ENCODE measurements at regions not wholly inside any gene's neighbourhood (a gene's known extent, or its start where the extent isn't known, plus 50 kb on each side); places are given as distances from the start of the nearest gene placed in this dataset.
A peak's percentile ranks its signal among the peaks of the same experiment; 100 is the strongest.

- TF ChIP-seq REPIN1 (CRISPR knock-in tag; IDR thresholded peaks at IDR 0.05; ENCODE audit: borderline replicate concordance, low read depth) (peak; percentile 29; the same call in 1 of the 2 replicates), ZNF790 (CRISPR knock-in tag; IDR thresholded peaks at IDR 0.05; ENCODE audit: borderline replicate concordance) (no peak), ZNF816 (CRISPR knock-in tag; IDR thresholded peaks at IDR 0.05; ENCODE audit: borderline replicate concordance) (0 out of 2 replicates have a peak, but pooled peaks have one; percentile 13), HNRNPUL1 (IDR thresholded peaks at IDR 0.05; ENCODE audit: low read depth, low read length) (no peak), ZKSCAN5 (CRISPR knock-in tag; IDR thresholded peaks at IDR 0.05) (no peak), KLF9 (CRISPR knock-in tag; IDR thresholded peaks at IDR 0.05; ENCODE audit: low read depth) (0 out of 2 replicates have a peak, but pooled peaks have one; percentile 72), GLMP (CRISPR knock-in tag; IDR thresholded peaks at IDR 0.05; ENCODE audit: borderline replicate concordance) (no peak), KDM1A (CRISPR knock-in tag; IDR thresholded peaks at IDR 0.05) (0 out of 2 replicates have a peak, but pooled peaks have one; percentile 29), CBFB (CRISPR knock-in tag; IDR thresholded peaks at IDR 0.05) (0 out of 2 replicates have a peak, but pooled peaks have one; percentile 47), ZNF546 (CRISPR knock-in tag; conservative IDR thresholded peaks at IDR 0.05) (no peak), BHLHE40 (IDR thresholded peaks at IDR 0.05; ENCODE audit: low read length) (no peak), ZNF572 (CRISPR knock-in tag; IDR thresholded peaks at IDR 0.05) (no peak), ZFP36L1 (CRISPR knock-in tag; IDR thresholded peaks at IDR 0.05) (peak; percentile 79; the same call in 1 of the 2 replicates), TOPORS (CRISPR knock-in tag; IDR thresholded peaks at IDR 0.05) (no peak), IRF9 (CRISPR knock-in tag; IDR thresholded peaks at IDR 0.05; ENCODE audit: borderline replicate concordance) (no peak), ZEB1 (IDR thresholded peaks at IDR 0.05; ENCODE audit: insufficient replicate concordance, low read depth) (peak; percentile 57), ZNF691 (CRISPR knock-in tag; IDR thresholded peaks at IDR 0.05; ENCODE audit: borderline replicate concordance, low read depth) (no peak), MXD3 (CRISPR knock-in tag; IDR thresholded peaks at IDR 0.05) (no peak), CREM (IDR thresholded peaks at IDR 0.05) (peak; percentile 82), CREM (CRISPR knock-in tag; IDR thresholded peaks at IDR 0.05) (no peak), GATAD2A (CRISPR knock-in tag; IDR thresholded peaks at IDR 0.05) (peak; percentile 84)
- TF ChIP-seq, protein P1, sequence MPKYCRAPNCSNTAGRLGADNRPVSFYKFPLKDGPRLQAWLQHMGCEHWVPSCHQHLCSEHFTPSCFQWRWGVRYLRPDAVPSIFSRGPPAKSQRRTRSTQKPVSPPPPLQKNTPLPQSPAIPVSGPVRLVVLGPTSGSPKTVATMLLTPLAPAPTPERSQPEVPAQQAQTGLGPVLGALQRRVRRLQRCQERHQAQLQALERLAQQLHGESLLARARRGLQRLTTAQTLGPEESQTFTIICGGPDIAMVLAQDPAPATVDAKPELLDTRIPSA (CRISPR knock-in tag; IDR thresholded peaks at IDR 0.05; ENCODE audit: borderline replicate concordance) = no peak
- TF ChIP-seq, protein P2, sequence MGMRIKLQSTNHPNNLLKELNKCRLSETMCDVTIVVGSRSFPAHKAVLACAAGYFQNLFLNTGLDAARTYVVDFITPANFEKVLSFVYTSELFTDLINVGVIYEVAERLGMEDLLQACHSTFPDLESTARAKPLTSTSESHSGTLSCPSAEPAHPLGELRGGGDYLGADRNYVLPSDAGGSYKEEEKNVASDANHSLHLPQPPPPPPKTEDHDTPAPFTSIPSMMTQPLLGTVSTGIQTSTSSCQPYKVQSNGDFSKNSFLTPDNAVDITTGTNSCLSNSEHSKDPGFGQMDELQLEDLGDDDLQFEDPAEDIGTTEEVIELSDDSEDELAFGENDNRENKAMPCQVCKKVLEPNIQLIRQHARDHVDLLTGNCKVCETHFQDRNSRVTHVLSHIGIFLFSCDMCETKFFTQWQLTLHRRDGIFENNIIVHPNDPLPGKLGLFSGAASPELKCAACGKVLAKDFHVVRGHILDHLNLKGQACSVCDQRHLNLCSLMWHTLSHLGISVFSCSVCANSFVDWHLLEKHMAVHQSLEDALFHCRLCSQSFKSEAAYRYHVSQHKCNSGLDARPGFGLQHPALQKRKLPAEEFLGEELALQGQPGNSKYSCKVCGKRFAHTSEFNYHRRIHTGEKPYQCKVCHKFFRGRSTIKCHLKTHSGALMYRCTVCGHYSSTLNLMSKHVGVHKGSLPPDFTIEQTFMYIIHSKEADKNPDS (CRISPR knock-in tag; IDR thresholded peaks at IDR 0.05) = no peak
- TF ChIP-seq, protein P3, sequence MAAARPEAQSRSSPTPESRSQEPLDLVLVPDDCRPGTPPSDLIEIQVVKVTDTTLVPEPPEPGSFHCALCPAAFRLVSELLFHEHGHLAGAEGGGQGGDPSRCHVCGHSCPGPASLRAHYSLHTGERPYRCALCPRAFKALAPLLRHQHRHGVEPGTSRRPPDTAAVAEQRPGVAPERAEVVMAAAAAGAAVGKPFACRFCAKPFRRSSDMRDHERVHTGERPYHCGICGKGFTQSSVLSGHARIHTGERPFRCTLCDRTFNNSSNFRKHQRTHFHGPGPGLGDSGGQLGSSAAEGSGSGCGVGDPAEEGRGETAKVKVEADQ (CRISPR knock-in tag; IDR thresholded peaks at IDR 0.05; ENCODE audit: borderline replicate concordance) = peak; percentile 53; the same call in 1 of the 2 replicates
Observed at GRCh38 chr17:30588798-30589247, 111.6 kb downstream of the GOSR1 start (continued).
